GM18858 (cell line): ENCODE measurements at regions not wholly inside any gene's neighbourhood (a gene's known extent, or its start where the extent isn't known, plus 50 kb on each side); places are given as distances from the start of the nearest gene placed in this dataset.

ENCODE experiments used
- ATAC-seq: cut with Tn5 transposase; IDR thresholded peaks from one replicate; pipeline ENCODE4 v1.9.1; 2021; ENCODE audit not compliant: unreplicated experiment

DNA sequence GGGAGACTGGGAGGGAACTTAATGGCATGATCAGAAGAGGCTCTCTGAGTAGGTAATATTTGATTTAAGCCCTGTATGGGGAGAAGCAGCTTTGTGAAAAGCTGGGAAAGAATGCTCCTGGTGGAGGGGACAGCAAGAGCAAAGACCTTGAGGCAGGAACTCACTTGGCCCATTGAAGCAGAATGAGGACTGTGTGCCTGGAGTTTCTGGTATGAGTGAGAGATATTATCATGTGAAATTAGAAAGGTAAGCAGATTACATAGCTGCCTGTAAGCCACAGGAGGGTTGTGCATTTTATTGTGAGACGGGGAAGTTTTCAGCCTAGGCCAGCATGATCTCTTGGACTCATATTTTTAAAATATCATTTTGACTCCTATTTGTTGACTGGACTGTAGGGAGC lies 502.1 kb downstream of the DHX35 start:
- no peak for ATAC-seq

DNA sequence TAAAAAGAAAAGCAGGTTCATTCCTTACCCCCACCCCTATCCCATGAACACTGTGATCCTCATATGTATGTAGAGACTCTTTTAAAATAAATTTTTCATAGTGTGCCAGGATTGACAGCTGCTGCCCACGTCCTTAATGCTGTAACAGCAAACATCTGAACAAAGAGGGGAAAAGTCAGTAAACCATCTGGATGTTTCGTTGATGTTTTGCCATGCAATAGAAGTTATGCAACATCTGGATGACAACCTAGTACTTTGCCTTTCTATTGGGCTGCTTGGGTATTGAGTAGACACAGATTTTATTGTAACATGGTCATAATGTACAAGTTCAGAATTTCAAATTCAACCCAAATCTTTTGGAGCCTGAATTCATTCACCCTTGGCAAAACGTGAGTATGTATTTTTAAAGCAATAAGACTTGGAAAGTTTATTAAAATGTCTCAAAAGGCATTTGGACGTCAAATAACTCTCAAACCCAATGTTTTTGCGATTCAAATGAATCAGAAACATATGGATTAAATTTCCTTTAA lies 500.3 kb downstream of the DHX35 start:
- ATAC-seq: no peak

DNA sequence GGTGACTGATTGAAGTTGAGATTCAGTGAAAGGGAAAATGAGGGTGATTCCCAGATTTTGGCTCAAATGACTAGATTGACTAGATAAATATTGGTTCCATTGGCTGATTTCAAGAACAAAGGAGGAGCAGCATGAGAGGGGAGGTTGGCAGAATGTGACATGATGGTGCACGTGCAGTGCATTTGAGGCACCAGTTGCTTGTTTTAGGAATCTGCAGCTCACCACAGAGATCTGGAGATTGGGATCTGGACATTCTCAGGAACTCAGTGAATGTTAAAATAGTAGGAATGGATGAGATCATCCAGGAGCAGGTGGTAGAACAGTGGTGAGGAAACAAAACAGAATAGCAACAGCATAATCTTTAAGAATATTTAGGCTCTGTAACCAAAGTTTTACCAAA lies 496.3 kb downstream of the DHX35 start:
- no peak for ATAC-seq

GRCh38 chr20:39453890-39454289 lies 491.7 kb downstream of the DHX35 start:
- ATAC-seq: no peak

DNA sequence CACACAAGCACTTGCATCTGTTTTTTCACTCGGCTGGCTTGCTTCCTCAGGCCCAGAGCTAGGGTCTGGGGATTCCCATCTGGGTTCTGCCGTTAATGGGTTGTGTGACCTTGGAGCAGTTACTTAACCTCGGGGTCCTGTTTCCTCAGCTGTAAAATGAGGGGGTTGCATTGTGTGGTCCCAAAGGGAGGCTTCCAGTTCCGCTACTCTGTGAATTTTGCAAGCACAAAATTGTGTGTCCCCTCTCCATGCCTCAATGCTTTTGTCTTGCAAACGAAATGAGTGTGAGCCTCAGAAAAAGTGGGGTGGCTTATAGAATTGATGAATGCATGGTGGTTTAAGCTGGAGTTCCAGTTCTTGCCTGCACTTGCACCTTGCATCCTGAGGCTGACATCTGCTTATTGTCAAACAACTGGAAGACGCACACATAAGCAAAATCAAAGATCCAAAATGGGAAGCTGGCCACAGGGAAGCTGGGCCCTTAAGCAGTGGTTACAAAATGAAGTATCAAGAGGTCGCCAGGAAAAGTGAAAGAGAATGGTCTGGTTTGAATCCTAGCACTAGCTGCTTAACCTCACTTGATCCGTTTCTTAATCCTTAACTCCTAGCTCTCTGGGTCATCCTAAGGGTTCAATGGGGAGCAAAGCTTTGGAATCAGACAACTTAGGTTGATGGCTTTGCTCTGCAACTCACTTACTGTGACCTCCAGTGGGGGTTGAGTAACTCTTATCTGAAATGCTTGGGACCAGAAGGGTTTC lies 490.6 kb downstream of the DHX35 start:
- ATAC-seq: no peak

DNA sequence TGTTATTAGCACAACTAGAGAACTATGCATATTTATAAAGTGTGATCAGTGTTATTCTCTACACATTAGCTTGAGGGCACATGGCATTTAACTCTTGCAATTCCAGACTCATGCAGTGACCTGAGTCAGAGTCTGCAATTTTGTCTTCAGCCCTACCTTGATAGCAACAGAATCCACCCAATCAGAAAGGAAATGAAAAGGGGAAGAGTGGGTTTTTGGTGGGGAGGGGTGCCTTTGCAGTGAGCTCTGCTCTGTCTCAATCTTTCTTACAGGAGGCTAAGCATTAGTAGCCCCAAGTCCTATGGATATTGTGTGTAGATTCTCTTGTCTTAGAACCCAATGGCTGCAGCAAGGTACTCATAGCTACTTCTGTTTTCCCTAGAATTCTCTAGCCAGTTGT lies 489.2 kb downstream of the DHX35 start:
- ATAC-seq: no peak

- no peak for ATAC-seq
Measured at GRCh38 chr20:39446397-39446796, 484.3 kb downstream of the DHX35 start.

DNA sequence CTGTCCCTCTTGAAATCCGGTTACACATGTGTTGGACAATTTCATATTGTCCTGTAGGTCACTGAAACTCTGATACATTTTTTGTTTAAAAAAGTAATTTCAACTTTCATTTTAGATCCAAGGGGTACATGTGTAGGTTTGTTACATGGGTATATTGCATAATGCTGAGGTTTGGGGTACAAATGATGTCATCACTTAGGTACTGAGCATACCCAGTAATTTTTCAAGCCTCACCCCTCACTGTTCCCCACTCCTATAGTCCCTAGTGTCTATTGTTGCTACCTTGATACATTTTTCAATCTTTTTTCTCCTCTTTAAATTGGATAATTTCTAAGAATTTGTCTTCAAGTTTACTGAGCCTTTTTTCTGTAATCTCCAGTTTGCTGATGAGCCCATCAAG lies 483.0 kb downstream of the DHX35 start:
- no peak for ATAC-seq

GRCh38 chr20:39433466-39433865 lies 471.3 kb downstream of the DHX35 start:
- no peak for ATAC-seq

GRCh38 chr20:39431091-39431880 lies 469.1 kb downstream of the DHX35 start:
- ATAC-seq: no peak

DNA sequence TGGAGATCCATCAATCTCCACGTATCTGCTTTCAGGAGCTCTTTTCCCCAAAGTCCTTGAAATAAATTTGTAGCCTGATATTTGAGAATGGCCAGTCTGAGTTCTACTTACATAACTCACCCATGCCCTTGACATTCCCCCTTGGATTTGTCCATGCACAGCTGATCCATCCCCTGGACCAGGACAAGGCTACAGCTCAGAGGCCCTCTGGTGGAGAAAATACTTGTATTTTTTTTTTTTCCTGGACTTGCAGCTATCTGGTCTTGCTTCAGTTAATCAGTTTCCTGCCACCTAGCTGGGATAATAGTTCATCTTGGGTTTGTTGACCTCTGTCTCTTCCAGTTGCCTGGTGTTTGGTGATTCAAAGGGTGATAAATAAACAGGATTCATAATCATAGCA lies 467.6 kb downstream of the DHX35 start:
- ATAC-seq: no peak

DNA sequence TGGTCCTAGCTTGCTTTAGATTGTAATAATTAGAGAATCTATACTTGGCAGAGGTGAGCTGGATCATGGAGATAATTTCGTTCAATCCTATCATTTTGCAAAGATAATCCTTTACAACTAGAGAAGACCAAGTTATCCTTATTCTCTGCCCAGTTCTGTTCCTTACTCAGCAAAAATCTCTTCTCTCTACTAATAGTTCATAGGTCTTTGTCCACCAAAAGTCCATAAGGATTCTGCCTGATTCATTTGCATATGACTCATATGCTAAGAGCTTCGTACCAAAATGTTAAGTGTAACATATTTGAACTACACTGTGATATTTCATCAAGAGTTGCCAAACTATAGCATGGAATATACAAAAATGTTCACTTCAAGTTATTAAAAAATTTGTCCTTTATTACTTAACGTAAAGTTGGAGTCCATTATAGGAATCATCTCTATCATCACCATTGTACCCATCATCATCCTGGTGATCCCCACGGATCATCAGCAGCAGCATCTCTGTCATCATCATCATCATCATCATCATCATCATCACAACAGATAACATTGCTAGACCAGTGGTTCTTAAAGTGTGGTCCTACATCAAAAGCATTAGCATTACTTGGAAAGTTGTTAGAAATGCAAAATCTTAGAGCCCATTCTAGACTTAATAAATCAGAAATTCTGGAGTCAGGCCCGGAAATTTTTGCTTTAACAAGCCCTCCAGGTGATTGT lies 463.0 kb downstream of the DHX35 start:
- no peak for ATAC-seq

DNA sequence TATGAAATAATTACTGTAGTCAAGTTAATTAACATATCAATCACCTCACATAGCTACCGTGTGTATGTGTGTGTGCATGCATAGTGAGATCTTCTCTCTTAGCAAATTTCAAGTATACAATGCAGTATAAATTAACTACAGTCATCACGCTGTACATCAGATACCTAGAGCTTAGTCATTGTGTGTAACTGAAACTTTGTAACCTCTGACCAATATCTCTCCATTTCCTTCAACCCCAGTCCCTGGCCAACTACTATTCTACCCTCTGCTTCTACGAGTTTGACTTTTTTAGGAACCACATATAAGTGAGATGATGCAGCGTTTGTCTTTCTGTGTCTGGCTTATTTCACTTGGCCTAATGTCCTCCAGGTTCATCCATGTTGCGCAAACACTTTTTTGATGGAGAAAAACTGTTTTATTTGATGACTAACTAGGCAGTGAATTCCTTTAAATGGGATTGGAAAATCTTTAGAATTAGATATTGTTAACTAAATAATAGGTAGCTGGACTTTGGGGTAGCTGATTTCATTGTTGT lies 459.5 kb downstream of the DHX35 start:
- no peak for ATAC-seq

- no peak for ATAC-seq
Measured at GRCh38 chr20:39412091-39412490, 449.9 kb downstream of the DHX35 start.

DNA sequence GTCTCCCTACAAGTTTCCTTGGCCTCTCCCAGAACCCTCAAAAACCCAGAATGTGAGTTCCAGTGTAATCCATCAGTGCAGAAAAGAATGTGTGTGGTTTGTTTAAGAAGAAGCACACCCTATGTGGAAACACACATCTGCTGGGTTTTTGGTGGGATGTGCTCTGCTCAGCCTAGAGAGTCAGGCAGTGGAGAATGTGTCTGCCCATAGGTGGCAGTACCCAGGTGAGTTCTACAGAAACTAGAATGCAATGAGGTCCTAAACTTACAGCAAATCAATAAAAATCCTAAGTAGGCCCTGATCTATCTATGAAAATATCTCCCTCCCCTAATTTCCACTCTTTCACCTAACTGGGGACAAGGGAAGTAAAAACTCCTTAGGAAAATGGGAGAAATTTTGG lies 437.3 kb downstream of the DHX35 start:
- no peak for ATAC-seq

DNA sequence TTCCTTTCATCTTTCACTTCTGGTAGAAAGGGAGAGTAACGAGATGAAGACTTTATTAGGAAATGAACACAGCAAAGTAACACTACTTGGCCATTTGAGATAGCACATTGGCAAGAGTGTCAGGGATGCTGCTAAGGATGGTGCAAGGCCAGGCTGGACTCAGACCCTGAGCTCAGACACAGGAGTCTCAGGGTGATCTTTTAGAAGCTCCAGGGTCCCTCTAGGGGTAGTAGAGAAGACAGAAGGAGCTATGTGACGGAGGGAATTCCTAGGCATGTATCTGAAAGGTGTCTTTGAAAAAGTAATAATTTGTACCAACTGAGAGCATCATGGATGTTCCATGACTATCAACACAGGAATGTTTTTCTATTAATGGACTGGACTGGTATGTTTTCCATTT lies 436.5 kb downstream of the DHX35 start:
- ATAC-seq: no peak

DNA sequence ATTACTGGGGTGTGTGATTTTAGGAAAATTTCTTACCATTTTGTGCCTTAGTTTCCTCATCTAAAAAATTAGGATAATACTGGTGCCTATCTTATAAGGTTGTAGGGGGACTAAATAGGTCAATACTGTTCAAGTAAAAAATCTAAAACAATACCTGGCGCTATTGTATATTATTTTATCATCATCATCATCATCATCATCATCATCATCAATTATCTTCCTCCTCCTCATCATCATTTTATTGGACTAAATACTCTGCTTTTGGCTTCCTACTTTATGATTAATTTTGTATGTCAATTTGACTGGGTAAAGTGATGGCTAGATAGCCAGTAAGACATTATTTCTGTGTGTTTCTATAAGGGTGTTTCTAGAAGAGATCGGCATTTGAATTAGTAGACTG lies 435.5 kb downstream of the DHX35 start:
- ATAC-seq: no peak

DNA sequence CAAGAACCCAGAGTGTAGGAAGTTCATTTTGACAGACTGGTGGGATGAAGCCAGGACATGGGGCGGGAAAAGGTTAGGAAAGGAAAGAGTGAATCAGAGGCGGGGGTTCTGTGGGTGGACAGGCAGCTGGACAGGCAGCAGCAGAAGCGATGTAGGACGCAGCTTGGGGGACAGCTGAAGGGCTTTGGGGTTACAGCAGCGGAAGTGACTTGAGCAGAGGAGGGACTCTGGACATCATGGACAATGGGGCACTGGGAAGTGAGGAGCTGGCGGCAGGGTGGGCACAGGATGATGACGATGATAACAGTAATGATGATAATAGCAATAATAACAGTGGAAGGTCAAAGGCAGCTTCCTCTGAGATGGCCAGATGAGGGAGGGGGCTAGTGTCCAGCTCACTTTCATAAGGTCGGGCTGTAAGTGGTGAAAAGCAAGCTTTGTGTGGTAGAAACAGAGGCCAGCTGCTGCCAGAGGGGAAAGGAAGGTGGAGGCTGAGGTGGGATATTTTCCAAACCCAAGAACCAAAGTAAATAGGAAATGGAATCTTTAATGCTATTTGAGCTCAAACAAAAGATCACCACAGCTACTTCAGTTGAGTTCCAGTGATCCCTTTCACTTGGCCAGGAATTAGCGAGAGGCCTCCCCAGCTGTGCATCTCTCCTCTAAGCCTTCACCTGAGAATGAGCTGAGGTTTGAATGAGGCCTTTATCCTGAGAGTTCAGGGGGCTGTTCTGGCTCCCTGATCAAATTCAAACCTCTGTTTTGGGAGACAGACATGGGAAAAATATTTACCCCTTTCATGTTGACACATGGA lies 433.5 kb downstream of the DHX35 start:
- ATAC-seq: no peak

- ATAC-seq: no peak
Measured at GRCh38 chr20:39394461-39394860, 432.3 kb downstream of the DHX35 start.

DNA sequence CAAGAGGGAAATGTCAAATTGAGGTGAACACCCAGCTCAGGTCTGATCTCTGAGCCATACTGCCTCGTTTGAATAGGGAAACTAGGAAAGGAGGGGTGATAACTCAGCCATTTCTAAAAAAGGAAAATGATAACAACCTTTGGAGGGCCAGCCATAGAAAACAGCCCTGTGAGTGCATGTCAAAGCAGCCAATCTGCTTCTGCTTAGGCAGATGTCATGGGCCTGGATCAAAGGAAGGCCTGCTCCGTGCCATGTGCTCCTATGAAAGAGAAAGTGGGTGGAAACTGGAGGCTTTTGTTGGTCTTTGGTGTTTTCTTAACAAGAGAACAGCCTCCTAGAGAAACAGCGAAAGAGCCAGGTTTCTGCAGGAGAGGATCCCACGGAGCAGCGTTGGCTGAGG lies 428.0 kb downstream of the DHX35 start:
- no peak for ATAC-seq

- no peak for ATAC-seq
Measured at GRCh38 chr20:39381595-39381994, 419.5 kb downstream of the DHX35 start.
